Uterus (tissue), 2 donors: ENCODE measurements at regions not wholly inside any gene's neighbourhood (a gene's known extent, or its start where the extent isn't known, plus 50 kb on each side); places are given as distances from the start of the nearest gene placed in this dataset.

Experiments used
- CTCF ChIP-seq, 4 experiments: fragments of 200-600 bp in 2 of 4; fragments of 450-650 bp in 2 of 4; sonication (generic) in 2 of 4; IDR thresholded peaks; one replicate each; pipeline ENCODE4 v1.5.1; 2016 to 2019; ENCODE audit warnings: antibody characterized with exemption in 4 of 4, mild to moderate bottlenecking in 2 of 4, moderate library complexity in 1 of 4
- POLR2A ChIP-seq, 2 donors: fragments of 450-650 bp; IDR thresholded peaks; one replicate each; pipeline ENCODE4 v1.6.1; 2016; ENCODE audit warnings: antibody characterized with exemption in 2 of 2, mild to moderate bottlenecking in 1 of 2, moderate library complexity in 1 of 2

- TF ChIP-seq POLR2A (IDR thresholded peaks at IDR 0.05) (no peak), CTCF (IDR thresholded peaks at IDR 0.05) (no peak)
These were observed 187.7 kb upstream of the CHRNA7 start for GRCh38 chr15:31842532-31843195.
